ENCODE measurements at regions not wholly inside any gene's neighbourhood (a gene's known extent, or its start where the extent isn't known, plus 50 kb on each side); places are given as distances from the start of the nearest gene placed in this dataset.
A peak's percentile ranks its signal among the peaks of the same experiment; 100 is the strongest.

DNA sequence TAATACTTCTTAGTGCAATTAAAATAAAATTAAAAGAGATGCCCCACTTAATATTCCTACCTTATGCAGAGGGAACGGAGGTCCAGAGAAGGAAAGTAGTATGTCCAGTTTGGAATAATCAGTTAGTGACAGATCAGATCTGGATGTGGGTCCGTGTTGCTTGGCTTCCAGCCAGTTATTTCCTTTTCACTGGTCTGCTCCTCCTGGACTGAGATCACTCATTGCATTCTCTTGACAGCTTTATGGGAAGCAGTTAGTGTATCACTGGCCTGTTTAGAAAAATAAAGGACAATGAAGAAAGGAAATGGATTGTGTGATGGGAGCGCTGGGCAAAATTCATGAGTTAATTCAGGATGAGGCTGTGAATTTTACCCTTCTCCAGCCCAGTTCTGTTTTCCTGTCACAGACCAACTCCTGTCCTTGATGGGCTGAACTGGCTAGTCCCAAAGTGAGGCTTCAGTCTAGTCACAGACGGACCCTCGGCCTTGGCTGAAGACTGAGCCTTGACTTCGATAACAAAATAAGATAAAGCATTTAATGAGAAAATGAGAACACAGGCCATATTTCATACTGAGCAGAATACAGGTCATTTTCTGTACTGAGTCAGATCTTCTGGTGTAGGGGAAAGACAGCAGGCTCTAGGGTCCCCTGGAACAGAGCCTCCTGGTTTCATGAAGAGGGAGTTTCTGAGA, 85.2 kb upstream of the TRABD2B start:
- no peaks in the 10 kb centered on the region for H3K36me3 ChIP-seq (ENCODE audit: control insufficient read depth in 2 of 2, insufficient read depth in 1 of 2, low read length in 2 of 2)
- H3K4me3 ChIP-seq (ENCODE audit: low read depth, low read length): no peak overlapping the region
- H3K27ac ChIP-seq (ENCODE audit: extremely low read depth, low read depth, low read length): peak overlapping the region; percentile 67
- no peaks in the 10 kb centered on the region for H3K9me3 ChIP-seq (ENCODE audit: control insufficient read depth, insufficient read depth, low read depth, low read length)
- peaks cover 24% of the 10 kb centered on the region for H3K4me1 ChIP-seq (ENCODE audit: control insufficient read depth, insufficient read depth, low read length)
- CTCF ChIA-PET: interaction anchor here (4.1 kb wide), 1 partner anchor 11 kb away, joined by 18 read pairs; no protein-coding TSS in a partner anchor
- POLR2A ChIA-PET: no interaction called here
- TF ChIP-seq ZNF324 (tag by site-specific recombination; IDR thresholded peaks at IDR 0.05): no peak
- TF ChIP-seq TRIM28 (IDR thresholded peaks at IDR 0.05; ENCODE audit: borderline replicate concordance, low read length): peak; percentile 88
- no peak for TF ChIP-seq ZBTB1 (tag by site-specific recombination; IDR thresholded peaks at IDR 0.05)
- no peak for TF ChIP-seq ZNF174 (tag by site-specific recombination; IDR thresholded peaks at IDR 0.05)
- no peak for TF ChIP-seq YY2 (tag by site-specific recombination; IDR thresholded peaks at IDR 0.05)
- TF ChIP-seq ZNF146 (tag by site-specific recombination; IDR thresholded peaks at IDR 0.05): no peak
- no peak for TF ChIP-seq ZNF544 (tag by site-specific recombination; IDR thresholded peaks at IDR 0.05)
- no peak for TF ChIP-seq ZNF157 (tag by site-specific recombination; IDR thresholded peaks at IDR 0.05)
- no peak for TF ChIP-seq BCL11A (tag by site-specific recombination; IDR thresholded peaks at IDR 0.05; ENCODE audit: low read depth)
- no peak for TF ChIP-seq ZNF223 (tag by site-specific recombination; IDR thresholded peaks at IDR 0.05)
- TF ChIP-seq ZNF16 (tag by site-specific recombination; IDR thresholded peaks at IDR 0.05; ENCODE audit: low read depth): no peak
- TF ChIP-seq ZNF335 (tag by site-specific recombination; conservative IDR thresholded peaks at IDR 0.05): no peak
- TF ChIP-seq, protein P1, sequence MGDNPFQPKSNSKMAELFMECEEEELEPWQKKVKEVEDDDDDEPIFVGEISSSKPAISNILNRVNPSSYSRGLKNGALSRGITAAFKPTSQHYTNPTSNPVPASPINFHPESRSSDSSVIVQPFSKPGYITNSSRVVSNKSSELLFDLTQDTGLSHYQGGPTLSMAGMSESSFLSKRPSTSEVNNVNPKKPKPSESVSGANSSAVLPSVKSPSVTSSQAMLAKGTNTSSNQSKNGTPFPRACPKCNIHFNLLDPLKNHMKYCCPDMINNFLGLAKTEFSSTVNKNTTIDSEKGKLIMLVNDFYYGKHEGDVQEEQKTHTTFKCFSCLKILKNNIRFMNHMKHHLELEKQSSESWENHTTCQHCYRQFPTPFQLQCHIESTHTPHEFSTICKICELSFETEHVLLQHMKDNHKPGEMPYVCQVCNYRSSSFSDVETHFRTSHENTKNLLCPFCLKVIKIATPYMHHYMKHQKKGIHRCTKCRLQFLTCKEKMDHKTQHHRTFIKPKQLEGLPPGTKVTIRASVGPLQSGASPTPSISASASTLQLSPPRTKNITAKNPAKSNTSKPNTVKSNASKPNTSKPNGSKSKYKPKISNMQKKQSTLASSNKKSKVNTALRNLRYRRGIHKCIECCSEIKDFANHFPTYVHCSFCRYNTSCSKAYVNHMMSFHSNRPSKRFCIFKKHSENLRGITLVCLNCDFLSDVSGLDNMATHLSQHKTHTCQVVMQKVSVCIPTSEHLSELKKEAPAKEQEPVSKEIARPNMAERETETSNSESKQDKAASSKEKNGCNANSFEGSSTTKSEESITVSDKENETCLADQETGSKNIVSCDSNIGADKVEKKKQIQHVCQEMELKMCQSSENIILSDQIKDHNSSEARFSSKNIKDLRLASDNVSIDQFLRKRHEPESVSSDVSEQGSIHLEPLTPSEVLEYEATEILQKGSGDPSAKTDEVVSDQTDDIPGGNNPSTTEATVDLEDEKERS (tag by site-specific recombination; IDR thresholded peaks at IDR 0.05): no peak
- peak; percentile 74 for TF ChIP-seq ZNF600 (tag by site-specific recombination; IDR thresholded peaks at IDR 0.05)
- TF ChIP-seq RBAK (tag by site-specific recombination; IDR thresholded peaks at IDR 0.05): no peak
- no peak for TF ChIP-seq ZNF404 (tag by site-specific recombination; IDR thresholded peaks at IDR 0.05)
- no peak for TF ChIP-seq KLF7 (tag by site-specific recombination; IDR thresholded peaks at IDR 0.05; ENCODE audit: borderline replicate concordance)
- TF ChIP-seq ZBTB7A (tag by site-specific recombination; IDR thresholded peaks at IDR 0.05; ENCODE audit: low read depth): no peak
- TF ChIP-seq ZNF837 (tag by site-specific recombination; IDR thresholded peaks at IDR 0.05): no peak
- no peak for TF ChIP-seq EGR2 (tag by site-specific recombination; IDR thresholded peaks at IDR 0.05; ENCODE audit: low read depth)
- peak; percentile 75 for TF ChIP-seq ZNF843 (tag by site-specific recombination; IDR thresholded peaks at IDR 0.05)
- no peak for TF ChIP-seq ZNF677 (tag by site-specific recombination; IDR thresholded peaks at IDR 0.05)
- TF ChIP-seq, protein P2, sequence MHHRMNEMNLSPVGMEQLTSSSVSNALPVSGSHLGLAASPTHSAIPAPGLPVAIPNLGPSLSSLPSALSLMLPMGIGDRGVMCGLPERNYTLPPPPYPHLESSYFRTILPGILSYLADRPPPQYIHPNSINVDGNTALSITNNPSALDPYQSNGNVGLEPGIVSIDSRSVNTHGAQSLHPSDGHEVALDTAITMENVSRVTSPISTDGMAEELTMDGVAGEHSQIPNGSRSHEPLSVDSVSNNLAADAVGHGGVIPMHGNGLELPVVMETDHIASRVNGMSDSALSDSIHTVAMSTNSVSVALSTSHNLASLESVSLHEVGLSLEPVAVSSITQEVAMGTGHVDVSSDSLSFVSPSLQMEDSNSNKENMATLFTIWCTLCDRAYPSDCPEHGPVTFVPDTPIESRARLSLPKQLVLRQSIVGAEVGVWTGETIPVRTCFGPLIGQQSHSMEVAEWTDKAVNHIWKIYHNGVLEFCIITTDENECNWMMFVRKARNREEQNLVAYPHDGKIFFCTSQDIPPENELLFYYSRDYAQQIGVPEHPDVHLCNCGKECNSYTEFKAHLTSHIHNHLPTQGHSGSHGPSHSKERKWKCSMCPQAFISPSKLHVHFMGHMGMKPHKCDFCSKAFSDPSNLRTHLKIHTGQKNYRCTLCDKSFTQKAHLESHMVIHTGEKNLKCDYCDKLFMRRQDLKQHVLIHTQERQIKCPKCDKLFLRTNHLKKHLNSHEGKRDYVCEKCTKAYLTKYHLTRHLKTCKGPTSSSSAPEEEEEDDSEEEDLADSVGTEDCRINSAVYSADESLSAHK (tag by site-specific recombination; IDR thresholded peaks at IDR 0.05): peak; percentile 12
- TF ChIP-seq, protein P3, sequence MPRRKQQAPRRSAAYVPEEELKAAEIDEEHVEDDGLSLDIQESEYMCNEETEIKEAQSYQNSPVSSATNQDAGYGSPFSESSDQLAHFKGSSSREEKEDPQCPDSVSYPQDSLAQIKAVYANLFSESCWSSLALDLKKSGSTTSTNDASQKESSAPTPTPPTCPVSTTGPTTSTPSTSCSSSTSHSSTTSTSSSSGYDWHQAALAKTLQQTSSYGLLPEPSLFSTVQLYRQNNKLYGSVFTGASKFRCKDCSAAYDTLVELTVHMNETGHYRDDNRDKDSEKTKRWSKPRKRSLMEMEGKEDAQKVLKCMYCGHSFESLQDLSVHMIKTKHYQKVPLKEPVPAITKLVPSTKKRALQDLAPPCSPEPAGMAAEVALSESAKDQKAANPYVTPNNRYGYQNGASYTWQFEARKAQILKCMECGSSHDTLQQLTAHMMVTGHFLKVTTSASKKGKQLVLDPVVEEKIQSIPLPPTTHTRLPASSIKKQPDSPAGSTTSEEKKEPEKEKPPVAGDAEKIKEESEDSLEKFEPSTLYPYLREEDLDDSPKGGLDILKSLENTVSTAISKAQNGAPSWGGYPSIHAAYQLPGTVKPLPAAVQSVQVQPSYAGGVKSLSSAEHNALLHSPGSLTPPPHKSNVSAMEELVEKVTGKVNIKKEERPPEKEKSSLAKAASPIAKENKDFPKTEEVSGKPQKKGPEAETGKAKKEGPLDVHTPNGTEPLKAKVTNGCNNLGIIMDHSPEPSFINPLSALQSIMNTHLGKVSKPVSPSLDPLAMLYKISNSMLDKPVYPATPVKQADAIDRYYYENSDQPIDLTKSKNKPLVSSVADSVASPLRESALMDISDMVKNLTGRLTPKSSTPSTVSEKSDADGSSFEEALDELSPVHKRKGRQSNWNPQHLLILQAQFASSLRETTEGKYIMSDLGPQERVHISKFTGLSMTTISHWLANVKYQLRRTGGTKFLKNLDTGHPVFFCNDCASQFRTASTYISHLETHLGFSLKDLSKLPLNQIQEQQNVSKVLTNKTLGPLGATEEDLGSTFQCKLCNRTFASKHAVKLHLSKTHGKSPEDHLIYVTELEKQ (tag by site-specific recombination; IDR thresholded peaks at IDR 0.05; ENCODE audit: borderline replicate concordance): no peak
- TF ChIP-seq ZNF670 (tag by site-specific recombination; IDR thresholded peaks at IDR 0.05; ENCODE audit: low read depth): no peak
- no peak for TF ChIP-seq SP3 (tag by site-specific recombination; IDR thresholded peaks at IDR 0.05)
- no peak for TF ChIP-seq HOXA7 (CRISPR knock-in tag; IDR thresholded peaks at IDR 0.05; ENCODE audit: borderline replicate concordance)
- no peak for TF ChIP-seq ZNF658 (tag by site-specific recombination; IDR thresholded peaks at IDR 0.05)
- TF ChIP-seq, protein P4, sequence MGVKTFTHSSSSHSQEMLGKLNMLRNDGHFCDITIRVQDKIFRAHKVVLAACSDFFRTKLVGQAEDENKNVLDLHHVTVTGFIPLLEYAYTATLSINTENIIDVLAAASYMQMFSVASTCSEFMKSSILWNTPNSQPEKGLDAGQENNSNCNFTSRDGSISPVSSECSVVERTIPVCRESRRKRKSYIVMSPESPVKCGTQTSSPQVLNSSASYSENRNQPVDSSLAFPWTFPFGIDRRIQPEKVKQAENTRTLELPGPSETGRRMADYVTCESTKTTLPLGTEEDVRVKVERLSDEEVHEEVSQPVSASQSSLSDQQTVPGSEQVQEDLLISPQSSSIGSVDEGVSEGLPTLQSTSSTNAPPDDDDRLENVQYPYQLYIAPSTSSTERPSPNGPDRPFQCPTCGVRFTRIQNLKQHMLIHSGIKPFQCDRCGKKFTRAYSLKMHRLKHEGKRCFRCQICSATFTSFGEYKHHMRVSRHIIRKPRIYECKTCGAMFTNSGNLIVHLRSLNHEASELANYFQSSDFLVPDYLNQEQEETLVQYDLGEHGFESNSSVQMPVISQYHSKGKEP (tag by site-specific recombination; IDR thresholded peaks at IDR 0.05): 0 out of 2 replicates have a peak, but pooled peaks have one; percentile 59
- no peak for TF ChIP-seq ZNF629 (tag by site-specific recombination; IDR thresholded peaks at IDR 0.05)

Measured in HEK293 (cell line).